K562 (cell line): ENCODE measurements at regions not wholly inside any gene's neighbourhood (a gene's known extent, or its start where the extent isn't known, plus 50 kb on each side); places are given as distances from the start of the nearest gene placed in this dataset.

Experiments used
- MXI1 ChIP-seq: IDR thresholded peaks from 2 replicates; pipeline ENCODE4 v1.6.1; 2011; ENCODE audit warnings: low read depth, mild to moderate bottlenecking, improper control_type of control experiment, low read length
- ZNF324 ChIP-seq: fragments of 250-450 bp; sonication (Bioruptor Pico); IDR thresholded peaks from 2 replicates; pipeline ENCODE4 v1.4.0; 2020; ENCODE audit warnings: mild to moderate bottlenecking
- ZNF384 ChIP-seq: IDR thresholded peaks from 2 replicates; pipeline ENCODE4 v1.6.1; 2012; ENCODE audit warnings: low read depth, low read length, improper control_type of control experiment

GRCh38 chr13:57991041-57991440 is 359.5 kb downstream of the PCDH17 start:
- no peak for TF ChIP-seq ZNF384
- TF ChIP-seq MXI1 = no peak
- TF ChIP-seq ZNF324 = no peak
